ENCODE measurements at regions not wholly inside any gene's neighbourhood (a gene's known extent, or its start where the extent isn't known, plus 50 kb on each side); places are given as distances from the start of the nearest gene placed in this dataset.

- no peak for TF ChIP-seq ZBTB7A (IDR thresholded peaks at IDR 0.05; ENCODE audit: low read depth)
- peak; percentile 33; the same call in 1 of the 2 replicates for TF ChIP-seq NFIC (IDR thresholded peaks at IDR 0.05)
- no peak for TF ChIP-seq EP300 (IDR thresholded peaks at IDR 0.05; ENCODE audit: borderline replicate concordance)
- TF ChIP-seq CEBPB (IDR thresholded peaks at IDR 0.05) = no peak
Measured at GRCh38 chr2:42905341-42906110, 113.1 kb upstream of the HAAO start.

GRCh38 chr2:42904576-42904876 lies 112.1 kb upstream of the HAAO start:
- no peak for TF ChIP-seq TEAD4 (IDR thresholded peaks at IDR 0.05)
- TF ChIP-seq EP300 (IDR thresholded peaks at IDR 0.05; ENCODE audit: borderline replicate concordance) = no peak
- no peak for TF ChIP-seq TCF12 (IDR thresholded peaks at IDR 0.05; ENCODE audit: low read depth)
- TF ChIP-seq USF1 (IDR thresholded peaks at IDR 0.05) = no peak
- TF ChIP-seq CREB1 (IDR thresholded peaks at IDR 0.05; ENCODE audit: low read depth) = no peak
- TF ChIP-seq YY1 (IDR thresholded peaks at IDR 0.05; ENCODE audit: low read depth) = no peak
- no peak for TF ChIP-seq TAF1 (IDR thresholded peaks at IDR 0.05; ENCODE audit: low read depth)
- TF ChIP-seq CEBPB (IDR thresholded peaks at IDR 0.05) = no peak
- no peak for TF ChIP-seq REST (IDR thresholded peaks at IDR 0.05; ENCODE audit: low read depth)
- no peak for TF ChIP-seq FOXM1 (IDR thresholded peaks at IDR 0.05; ENCODE audit: borderline replicate concordance, low read depth)
- TF ChIP-seq NFIC (IDR thresholded peaks at IDR 0.05) = no peak
- no peak for TF ChIP-seq ZBTB7A (IDR thresholded peaks at IDR 0.05; ENCODE audit: low read depth)
- TF ChIP-seq RAD21 (IDR thresholded peaks at IDR 0.05; ENCODE audit: low read depth) = no peak
- TF ChIP-seq MAX (IDR thresholded peaks at IDR 0.05) = no peak
- TF ChIP-seq EGR1 (IDR thresholded peaks at IDR 0.05) = no peak

- TF ChIP-seq CREB1 (IDR thresholded peaks at IDR 0.05; ENCODE audit: low read depth) (no peak), EGR1 (IDR thresholded peaks at IDR 0.05) (no peak), TEAD4 (IDR thresholded peaks at IDR 0.05) (no peak), FOXM1 (IDR thresholded peaks at IDR 0.05; ENCODE audit: borderline replicate concordance, low read depth) (no peak), YY1 (IDR thresholded peaks at IDR 0.05; ENCODE audit: low read depth) (no peak), USF1 (IDR thresholded peaks at IDR 0.05) (no peak), CEBPB (IDR thresholded peaks at IDR 0.05) (no peak), NFIC (IDR thresholded peaks at IDR 0.05) (no peak)
Measured at GRCh38 chr2:42903821-42904575, 111.6 kb upstream of the HAAO start.

- TF ChIP-seq TAF1 (IDR thresholded peaks at IDR 0.05; ENCODE audit: low read depth) (no peak), FOXM1 (IDR thresholded peaks at IDR 0.05; ENCODE audit: borderline replicate concordance, low read depth) (no peak), CEBPB (IDR thresholded peaks at IDR 0.05) (no peak), ZBTB7A (IDR thresholded peaks at IDR 0.05; ENCODE audit: low read depth) (no peak), EGR1 (IDR thresholded peaks at IDR 0.05) (no peak), TCF12 (IDR thresholded peaks at IDR 0.05; ENCODE audit: low read depth) (no peak), NFIC (IDR thresholded peaks at IDR 0.05) (no peak), MAX (IDR thresholded peaks at IDR 0.05) (no peak), YY1 (IDR thresholded peaks at IDR 0.05; ENCODE audit: low read depth) (no peak), CREB1 (IDR thresholded peaks at IDR 0.05; ENCODE audit: low read depth) (no peak), EP300 (IDR thresholded peaks at IDR 0.05; ENCODE audit: borderline replicate concordance) (no peak), TEAD4 (IDR thresholded peaks at IDR 0.05) (no peak), RAD21 (IDR thresholded peaks at IDR 0.05; ENCODE audit: low read depth) (no peak)
Measured at GRCh38 chr2:42902939-42903709, 110.7 kb upstream of the HAAO start.

- TF ChIP-seq EGR1 (IDR thresholded peaks at IDR 0.05) = no peak
- no peak for TF ChIP-seq RAD21 (IDR thresholded peaks at IDR 0.05; ENCODE audit: low read depth)
- no peak for TF ChIP-seq EP300 (IDR thresholded peaks at IDR 0.05; ENCODE audit: borderline replicate concordance)
- TF ChIP-seq TEAD4 (IDR thresholded peaks at IDR 0.05) = no peak
- no peak for TF ChIP-seq FOXM1 (IDR thresholded peaks at IDR 0.05; ENCODE audit: borderline replicate concordance, low read depth)
- no peak for TF ChIP-seq TAF1 (IDR thresholded peaks at IDR 0.05; ENCODE audit: low read depth)
- no peak for TF ChIP-seq ZBTB7A (IDR thresholded peaks at IDR 0.05; ENCODE audit: low read depth)
- no peak for TF ChIP-seq NFIC (IDR thresholded peaks at IDR 0.05)
- TF ChIP-seq TCF12 (IDR thresholded peaks at IDR 0.05; ENCODE audit: low read depth) = no peak
- no peak for TF ChIP-seq REST (IDR thresholded peaks at IDR 0.05; ENCODE audit: low read depth)
- no peak for TF ChIP-seq MAX (IDR thresholded peaks at IDR 0.05)
Measured at GRCh38 chr2:42901076-42901640, 108.8 kb upstream of the HAAO start.

Data from Ishikawa (cell line).